Astrocyte (in vitro differentiated cells and primary cell): ENCODE measurements at regions not wholly inside any gene's neighbourhood (a gene's known extent, or its start where the extent isn't known, plus 50 kb on each side); places are given as distances from the start of the nearest gene placed in this dataset.

ENCODE experiments used
- DNase-seq: peaks from one replicate; pipeline ENCODE4 v3.0.0-alpha.2; 2010; ENCODE audit warnings: low read depth
- FAIRE-seq: peaks from 2 replicates; lab custom pipeline; 2011; peaks lifted over from hg19 to GRCh38; lab: Jason Lieb, UNC
- H2AFZ ChIP-seq: 2 replicates; pipeline ENCODE4 v1.6.0; 2012; ENCODE audit warnings: low read depth, low read length, inconsistent platforms
- H3K27ac ChIP-seq: 2 replicates; pipeline ENCODE4 v1.5.1; 2011; ENCODE audit warnings: low read depth, low read length, inconsistent platforms
- H3K27me3 ChIP-seq: 2 replicates; pipeline ENCODE4 v1.6.0; 2011; ENCODE audit warnings: low read length, inconsistent platforms; ENCODE audit not compliant: insufficient read depth
- H3K36me3 ChIP-seq: 2 replicates; pipeline ENCODE4 v1.5.1; 2011; ENCODE audit warnings: low read length, inconsistent platforms; ENCODE audit not compliant: insufficient read depth
- H3K4me1 ChIP-seq: 2 replicates; pipeline ENCODE4 v1.5.1; 2011; ENCODE audit warnings: low read length, inconsistent platforms; ENCODE audit not compliant: insufficient read depth
- H3K4me2 ChIP-seq: 2 replicates; pipeline ENCODE4 v1.6.0; 2012; ENCODE audit warnings: low read length, inconsistent platforms
- H3K4me3 ChIP-seq: 2 replicates; pipeline ENCODE4 v1.5.1; 2011; ENCODE audit warnings: low read depth, mild to moderate bottlenecking, low read length, inconsistent platforms; ENCODE audit not compliant: insufficient read depth
- H3K79me2 ChIP-seq: 2 replicates; pipeline ENCODE4 v1.6.0; 2012; ENCODE audit warnings: mild to moderate bottlenecking, low read length, inconsistent platforms; ENCODE audit not compliant: insufficient read depth
- H3K9ac ChIP-seq: 2 replicates; pipeline ENCODE4 v1.6.0; 2012; ENCODE audit warnings: mild to moderate bottlenecking, low read length, inconsistent platforms
- H3K9me3 ChIP-seq: 2 replicates; pipeline ENCODE4 v1.5.1; 2012; ENCODE audit warnings: low read depth, mild to moderate bottlenecking, low read length, inconsistent platforms; ENCODE audit not compliant: insufficient read depth
- H4K20me1 ChIP-seq: 2 replicates; pipeline ENCODE4 v1.6.0; 2012; ENCODE audit warnings: low read length, inconsistent platforms; ENCODE audit not compliant: insufficient read depth
- H3K27ac Mint-ChIP-seq: one replicate; pipeline ENCODE4 v1.8.0; 2021; ENCODE audit warnings: mild to moderate bottlenecking, mixed read lengths; ENCODE audit not compliant: unreplicated experiment
- H3K27me3 Mint-ChIP-seq: one replicate; pipeline ENCODE4 v1.8.0; 2021; ENCODE audit warnings: low read depth, mixed read lengths; ENCODE audit not compliant: unreplicated experiment
- H3K36me3 Mint-ChIP-seq: one replicate; pipeline ENCODE4 v1.8.0; 2021; ENCODE audit warnings: low read depth, mixed read lengths; ENCODE audit not compliant: unreplicated experiment
- H3K4me1 Mint-ChIP-seq: one replicate; pipeline ENCODE4 v1.8.0; 2021; ENCODE audit warnings: low read depth, mixed read lengths; ENCODE audit not compliant: unreplicated experiment
- H3K4me3 Mint-ChIP-seq: one replicate; pipeline ENCODE4 v1.8.0; 2021; ENCODE audit warnings: mild to moderate bottlenecking, moderate library complexity, mixed read lengths; ENCODE audit not compliant: unreplicated experiment
- H3K9me3 Mint-ChIP-seq: one replicate; pipeline ENCODE4 v1.8.0; 2021; ENCODE audit warnings: mild to moderate bottlenecking, mixed read lengths; ENCODE audit not compliant: unreplicated experiment
- CTCF ChIP-seq: IDR thresholded peaks from 2 replicates; pipeline ENCODE4 v1.5.1; 2011; ENCODE audit warnings: low read depth, mild to moderate bottlenecking, inconsistent platforms, low read length, moderate library complexity; ENCODE audit not compliant: insufficient read depth
- EZH2 ChIP-seq: IDR thresholded peaks from 2 replicates; pipeline ENCODE4 v1.6.1; 2012; ENCODE audit warnings: mild to moderate bottlenecking, low read length, inconsistent platforms; ENCODE audit not compliant: insufficient read depth

GRCh38 chr1:91120421-91120820 lies 98.6 kb upstream of the ZNF644 start:
- FAIRE-seq (no peak), DNase-seq (no peak)
- no peaks in the 10 kb centered on the region for H3K4me1 ChIP-seq
- Mint-ChIP-seq H3K27me3 (no peaks in the 10 kb centered on the region), H3K9me3 (no peaks in the 10 kb centered on the region), H3K4me1 (peaks cover 7% of the 10 kb centered on the region), H3K27ac (no peak overlapping the region), H3K36me3 (no peaks in the 10 kb centered on the region), H3K4me3 (no peak overlapping the region)
- H4K20me1 ChIP-seq, result no peaks in the 10 kb centered on the region
- no peak overlapping the region for H3K9ac ChIP-seq
- no peaks in the 10 kb centered on the region for H3K79me2 ChIP-seq
- no peak overlapping the region for H3K4me3 ChIP-seq
- H2AFZ ChIP-seq, result no peak overlapping the region
- TF ChIP-seq CTCF, result no peak
- TF ChIP-seq EZH2, result no peak
- H3K27me3 ChIP-seq, result no peaks in the 10 kb centered on the region
- no peak overlapping the region for H3K27ac ChIP-seq
- H3K36me3 ChIP-seq, result no peaks in the 10 kb centered on the region
- H3K9me3 ChIP-seq, result no peaks in the 10 kb centered on the region
- H3K4me2 ChIP-seq, result no peak overlapping the region

GRCh38 chr1:91104712-91105111 lies 82.9 kb upstream of the ZNF644 start:
- Histone ChIP-seq H3K4me2 (no peak overlapping the region), H3K36me3 (no peaks in the 10 kb centered on the region), H3K4me3 (no peak overlapping the region), H3K4me1 (no peaks in the 10 kb centered on the region), H3K27ac (no peak overlapping the region), H3K9me3 (no peaks in the 10 kb centered on the region), H2AFZ (no peak overlapping the region), H4K20me1 (no peaks in the 10 kb centered on the region), H3K27me3 (peaks cover 2% of the 10 kb centered on the region), H3K79me2 (no peaks in the 10 kb centered on the region), H3K9ac (no peak overlapping the region)
- Mint-ChIP-seq H3K4me3 (no peak overlapping the region), H3K4me1 (peaks cover 11% of the 10 kb centered on the region), H3K27me3 (no peaks in the 10 kb centered on the region), H3K27ac (no peak overlapping the region), H3K36me3 (no peaks in the 10 kb centered on the region), H3K9me3 (no peaks in the 10 kb centered on the region)
- DNase-seq (no peak), FAIRE-seq (no peak)
- TF ChIP-seq EZH2 (no peak), CTCF (no peak)

- Mint-ChIP-seq H3K36me3 (no peaks in the 10 kb centered on the region), H3K4me3 (no peak overlapping the region), H3K9me3 (no peaks in the 10 kb centered on the region), H3K27ac (no peak overlapping the region), H3K4me1 (peaks cover 26% of the 10 kb centered on the region), H3K27me3 (no peaks in the 10 kb centered on the region)
- Histone ChIP-seq H3K4me3 (no peak overlapping the region), H3K4me1 (peaks cover 3% of the 10 kb centered on the region), H3K9me3 (no peaks in the 10 kb centered on the region), H3K79me2 (no peaks in the 10 kb centered on the region), H2AFZ (no peak overlapping the region), H3K4me2 (no peak overlapping the region), H3K9ac (no peak overlapping the region), H3K27me3 (peaks cover 2% of the 10 kb centered on the region), H3K27ac (no peak overlapping the region), H4K20me1 (no peaks in the 10 kb centered on the region), H3K36me3 (no peaks in the 10 kb centered on the region)
- no peak for FAIRE-seq
- no peak for DNase-seq
- TF ChIP-seq EZH2, result no peak
- TF ChIP-seq CTCF, result no peak
These were observed 79.5 kb upstream of the ZNF644 start for GRCh38 chr1:91101328-91101727.
